DOHH2 (cell line): ENCODE measurements at regions not wholly inside any gene's neighbourhood (a gene's known extent, or its start where the extent isn't known, plus 50 kb on each side); places are given as distances from the start of the nearest gene placed in this dataset.
"Not testable (repeated sequence)": the region's sequence is repeated elsewhere in the genome, so short reads cannot be mapped to it uniquely, and the experiment has no call there.

Source experiments
- H3F3A ChIP-seq: fragments of 200-600 bp; sonication (generic), shearing (Covaris generic); 2 replicates; pipeline ENCODE4 v1.6.0; 2016; ENCODE audit warnings: antibody characterized with exemption, mild to moderate bottlenecking; ENCODE audit not compliant: control insufficient read depth, insufficient read depth
- H3K27ac ChIP-seq: fragments of 200-600 bp; sonication (generic); 2 replicates; pipeline ENCODE4 v1.5.1; 2014; ENCODE audit warnings: low read depth, mild to moderate bottlenecking, low read length, moderate library complexity
- H3K27me3 ChIP-seq: fragments of 200-600 bp; sonication (generic); 2 replicates; pipeline ENCODE4 v1.6.1; 2014; ENCODE audit warnings: mild to moderate bottlenecking, low read length, mixed read lengths; ENCODE audit not compliant: control insufficient read depth
- H3K36me3 ChIP-seq: fragments of 200-600 bp; sonication (generic); 2 replicates; pipeline ENCODE4 v1.6.1; 2014; ENCODE audit warnings: mild to moderate bottlenecking, low read length, moderate library complexity, mixed read lengths; ENCODE audit not compliant: control insufficient read depth
- H3K4me1 ChIP-seq: fragments of 200-600 bp; sonication (generic); 2 replicates; pipeline ENCODE4 v1.6.1; 2014; ENCODE audit warnings: mild to moderate bottlenecking, low read length, mixed read lengths; ENCODE audit not compliant: control insufficient read depth
- H3K4me2 ChIP-seq: fragments of 200-600 bp; sonication (generic); 2 replicates; pipeline ENCODE4 v1.6.0; 2014; ENCODE audit warnings: mild to moderate bottlenecking, low read length, moderate library complexity
- H3K4me3 ChIP-seq: fragments of 200-600 bp; sonication (generic); 2 replicates; pipeline ENCODE4 v1.5.1; 2014; ENCODE audit warnings: mild to moderate bottlenecking, low read length, mixed read lengths
- H3K79me2 ChIP-seq: fragments of 200-600 bp; sonication (generic); 2 replicates; pipeline ENCODE4 v1.6.1; 2014; ENCODE audit warnings: mild to moderate bottlenecking, low read length, mixed read lengths; ENCODE audit not compliant: control insufficient read depth
- H3K9me2 ChIP-seq: fragments of 200-600 bp; sonication (generic); replicated peaks from 2 replicates; pipeline ENCODE4 v1.6.1; 2014; ENCODE audit warnings: mild to moderate bottlenecking, low read length, mixed read lengths; ENCODE audit not compliant: control insufficient read depth
- H3K9me3 ChIP-seq: fragments of 200-600 bp; sonication (generic); 2 replicates; pipeline ENCODE4 v1.6.1; 2014; ENCODE audit warnings: antibody characterized with exemption, low read length, mixed read lengths; ENCODE audit not compliant: control insufficient read depth, insufficient read depth
- H4K20me1 ChIP-seq: fragments of 200-600 bp; sonication (generic); 2 replicates; pipeline ENCODE4 v1.6.0; 2014; ENCODE audit warnings: low read depth, mild to moderate bottlenecking, antibody characterized with exemption, low read length, moderate library complexity; ENCODE audit not compliant: control insufficient read depth, insufficient read depth
- CTCF ChIP-seq: fragments of 200-600 bp; sonication (generic); IDR thresholded peaks from one replicate; pipeline ENCODE4 v1.5.1; 2014; ENCODE audit warnings: antibody characterized with exemption, mild to moderate bottlenecking, low read depth, low read length; ENCODE audit not compliant: poor library complexity, severe bottlenecking
- EZH2phosphoT487 ChIP-seq: fragments of 200-600 bp; sonication (generic); IDR thresholded peaks from 2 replicates; pipeline ENCODE4 v1.6.1; 2017; ENCODE audit warnings: borderline replicate concordance, mild to moderate bottlenecking, antibody characterized with exemption, low read length, moderate library complexity, mixed read lengths

- no peak overlapping the region for H3K4me3 ChIP-seq
- no peak for TF ChIP-seq EZH2phosphoT487
- TF ChIP-seq CTCF = no peak
These were observed 401.9 kb downstream of the THBS2 start for GRCh38 chr6:168851460-168852375.

GRCh38 chr6:168850027-168850736 lies 403.5 kb downstream of the THBS2 start:
- H3K79me2 ChIP-seq, H4K20me1 ChIP-seq, H3F3A ChIP-seq, H3K4me3 ChIP-seq, H3K9me3 ChIP-seq, H3K4me1 ChIP-seq, H3K27ac ChIP-seq, H3K36me3 ChIP-seq, H3K4me2 ChIP-seq, H3K9me2 ChIP-seq, H3K27me3 ChIP-seq: not testable (repeated sequence)

More at GRCh38 chr6:168851460-168852375, 401.9 kb downstream of the THBS2 start:
- Histone ChIP-seq H3F3A (no peaks in the 10 kb centered on the region), H3K27me3 (no peaks in the 10 kb centered on the region), H3K4me2 (no peak overlapping the region), H3K9me3 (peaks cover 8% of the 10 kb centered on the region; the same call in 1 of the 2 replicates), H3K4me1 (no peaks in the 10 kb centered on the region), H3K36me3 (no peaks in the 10 kb centered on the region), H4K20me1 (no peaks in the 10 kb centered on the region), H3K79me2 (no peaks in the 10 kb centered on the region), H3K27ac (no peak overlapping the region), H3K9me2 (no peaks in the 10 kb centered on the region)

- Histone ChIP-seq H3K9me3 (peaks cover 8% of the 10 kb centered on the region; the same call in 1 of the 2 replicates), H3K4me2 (no peak overlapping the region), H3K79me2 (no peaks in the 10 kb centered on the region), H3K4me1 (no peaks in the 10 kb centered on the region), H3K9me2 (no peaks in the 10 kb centered on the region), H3K27me3 (no peaks in the 10 kb centered on the region), H3K36me3 (no peaks in the 10 kb centered on the region), H3K4me3 (no peak overlapping the region), H3F3A (no peaks in the 10 kb centered on the region), H4K20me1 (no peaks in the 10 kb centered on the region), H3K27ac (no peak overlapping the region)
- no peak for TF ChIP-seq EZH2phosphoT487
- no peak for TF ChIP-seq CTCF
These were observed 404.2 kb downstream of the THBS2 start for GRCh38 chr6:168849459-168849858.

- Histone ChIP-seq H3K27ac (no peak overlapping the region), H3K4me1 (no peaks in the 10 kb centered on the region), H3K9me2 (no peaks in the 10 kb centered on the region), H3K9me3 (peaks cover 8% of the 10 kb centered on the region; the same call in 1 of the 2 replicates), H3K27me3 (no peaks in the 10 kb centered on the region), H3K4me2 (no peak overlapping the region), H3K36me3 (no peaks in the 10 kb centered on the region), H3K79me2 (no peaks in the 10 kb centered on the region), H3K4me3 (no peak overlapping the region), H4K20me1 (no peaks in the 10 kb centered on the region), H3F3A (no peaks in the 10 kb centered on the region)
- TF ChIP-seq EZH2phosphoT487 = no peak
- no peak for TF ChIP-seq CTCF
These were observed 404.8 kb downstream of the THBS2 start for GRCh38 chr6:168848797-168849196.
